Glomerular endothelial cell (primary cell): ENCODE measurements at regions not wholly inside any gene's neighbourhood (a gene's known extent, or its start where the extent isn't known, plus 50 kb on each side); places are given as distances from the start of the nearest gene placed in this dataset.

Source experiments
- DNase-seq: peaks from one replicate; pipeline ENCODE4 v3.0.0-alpha.2; 2011; ENCODE audit warnings: low read depth, low spot score; ENCODE audit errors: extremely low read depth

DNA sequence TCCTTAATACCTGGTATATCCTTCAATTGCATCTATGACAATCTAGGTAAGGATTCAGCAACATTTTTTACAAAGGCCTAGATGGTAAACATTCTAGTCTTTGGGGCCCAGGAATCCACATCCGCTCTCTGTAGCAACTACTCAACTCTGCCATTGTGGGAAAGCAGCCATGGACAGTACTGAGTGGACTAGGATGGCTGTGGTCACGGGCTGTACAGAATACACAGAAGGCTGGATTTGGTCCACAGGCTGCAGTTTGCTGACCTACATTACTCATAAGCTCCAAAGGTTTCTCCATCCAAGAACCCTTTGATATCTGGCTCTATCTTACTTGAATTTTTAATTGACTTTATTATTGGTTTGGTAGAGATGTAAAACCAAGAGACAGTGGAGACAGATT lies 418.3 kb upstream of the LRRTM1 start:
- DNase-seq, result no peak

DNA sequence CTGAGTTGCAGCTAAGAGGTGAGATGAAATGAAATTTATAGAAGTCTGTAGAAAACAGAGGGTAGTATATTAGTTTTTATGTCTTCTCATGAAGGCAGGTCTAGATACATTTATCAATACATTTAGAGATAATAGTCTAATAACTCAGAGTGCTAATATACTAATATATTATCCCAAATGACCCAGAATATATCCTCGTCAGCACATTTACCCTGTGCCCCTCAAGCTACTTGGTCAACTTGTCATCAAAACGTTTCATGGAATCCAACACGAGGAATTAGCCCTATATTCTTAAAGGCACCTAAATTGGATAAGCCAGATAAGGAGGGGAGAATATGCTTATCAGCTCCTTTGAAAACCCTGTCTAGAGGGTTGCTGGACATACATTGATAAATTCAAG lies 415.1 kb upstream of the LRRTM1 start:
- DNase-seq, result no peak

DNA sequence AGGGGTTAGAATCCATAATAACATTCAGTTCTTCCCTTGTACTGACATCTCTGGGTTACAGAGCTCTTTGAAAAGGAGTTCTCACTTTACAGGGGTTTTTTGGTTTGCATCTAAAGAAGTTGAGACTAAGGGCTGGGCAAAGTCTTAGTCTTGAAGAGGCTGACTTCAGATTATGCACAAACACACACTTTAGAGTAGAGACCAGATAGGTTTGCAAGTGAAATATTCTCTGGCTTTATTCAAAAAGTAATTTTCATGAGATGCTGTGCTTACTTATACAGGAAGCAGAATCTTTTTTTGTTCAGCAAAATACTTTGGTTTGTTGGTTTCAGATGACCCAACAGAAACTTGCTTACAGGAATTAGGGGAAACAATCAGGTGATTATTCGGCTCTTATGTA lies 410.9 kb upstream of the LRRTM1 start:
- DNase-seq, result no peak

DNA sequence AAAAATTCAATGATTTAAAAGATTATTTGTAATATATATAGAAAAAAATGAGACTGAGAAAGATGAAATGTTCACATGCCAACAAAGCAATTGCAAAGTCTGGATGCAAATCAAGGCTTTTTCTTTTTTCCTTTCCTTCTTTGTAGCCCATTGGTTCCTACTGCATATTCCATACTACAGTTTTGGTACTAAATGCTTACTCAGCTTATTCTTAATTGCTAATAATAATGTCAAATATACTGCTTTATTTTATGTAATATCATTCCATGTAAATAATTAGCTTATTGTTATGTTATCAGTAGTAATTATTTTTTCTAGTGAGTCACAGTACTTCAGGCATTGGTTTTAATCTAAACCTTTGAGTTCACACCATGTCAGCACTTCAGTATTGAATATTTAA lies 407.4 kb upstream of the LRRTM1 start:
- DNase-seq, result no peak

DNA sequence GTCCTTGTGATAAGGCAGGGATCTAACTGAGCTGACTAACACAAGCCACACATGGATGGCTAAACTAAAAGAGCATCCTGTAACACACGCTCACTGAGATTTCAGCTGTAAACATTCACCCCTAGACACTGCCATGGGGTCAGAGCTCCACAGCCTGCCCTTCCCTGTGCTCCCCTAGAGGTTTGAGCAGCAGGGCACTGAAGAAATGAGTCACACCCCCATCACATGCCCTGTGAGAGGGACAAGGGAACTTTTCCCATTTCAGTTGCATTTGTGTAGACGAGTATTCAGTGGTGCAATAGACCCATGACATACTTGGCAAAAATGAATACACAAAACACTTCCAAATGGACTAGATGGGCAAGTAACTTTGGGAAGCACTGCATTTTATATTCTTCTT lies 402.4 kb upstream of the LRRTM1 start:
- DNase-seq, result no peak

DNA sequence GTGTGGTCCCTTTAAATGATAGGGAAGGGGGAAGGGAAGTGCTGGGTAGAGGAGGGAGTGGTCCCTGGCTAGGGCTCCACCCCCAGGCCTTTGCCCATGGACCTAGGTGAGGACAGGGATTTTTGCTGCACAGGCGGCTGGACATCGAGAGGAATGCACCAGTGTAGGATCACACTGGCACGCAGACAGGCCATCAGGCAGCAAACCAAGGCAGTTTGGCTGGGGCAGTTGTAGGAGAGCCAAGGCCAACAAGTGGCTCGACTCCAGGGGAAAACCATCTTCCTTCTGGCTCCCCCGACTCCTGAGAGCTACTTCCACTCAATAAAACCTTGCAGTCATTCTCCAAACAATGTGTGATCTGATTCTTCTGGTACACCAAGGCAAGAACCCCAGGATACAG lies 402.0 kb upstream of the LRRTM1 start:
- DNase-seq, result no peak

DNA sequence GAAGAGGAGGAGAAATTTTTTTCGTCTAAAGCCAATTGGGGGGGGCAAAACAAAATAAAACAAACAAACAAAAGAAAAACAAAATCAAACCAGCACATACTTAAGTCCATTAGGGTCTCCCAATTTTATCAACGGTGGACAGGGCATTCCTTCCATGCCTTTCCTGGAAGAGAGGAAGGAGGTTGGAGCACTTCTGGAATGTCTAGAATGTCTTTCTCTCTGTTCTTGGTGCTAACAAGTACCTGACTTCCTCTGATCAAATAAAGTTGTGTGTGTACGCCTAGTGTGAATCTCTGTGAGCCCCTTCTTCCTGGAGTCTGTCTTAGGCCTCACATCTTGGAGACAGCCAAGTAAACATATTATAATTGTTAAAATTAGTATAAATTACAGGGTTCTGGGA lies 399.0 kb upstream of the LRRTM1 start:
- no peak for DNase-seq

DNA sequence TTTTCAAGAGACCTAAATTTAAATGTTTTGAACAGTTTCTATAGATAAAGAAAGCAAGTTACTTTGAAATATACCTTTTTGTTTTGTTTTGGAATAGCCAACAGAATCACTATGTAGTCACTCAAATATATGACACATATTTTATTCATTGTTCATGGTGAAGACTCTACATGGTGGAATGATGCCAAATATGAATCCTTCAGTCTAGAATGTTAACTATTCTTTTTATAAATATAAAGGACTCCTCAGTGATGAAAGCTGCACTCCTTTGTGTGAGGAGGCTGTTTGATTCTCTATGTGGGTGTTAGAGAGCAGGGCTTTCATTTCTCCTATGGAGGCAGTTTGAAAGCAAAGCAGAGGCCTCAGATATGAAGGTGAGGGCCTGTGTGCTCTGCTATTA lies 396.4 kb upstream of the LRRTM1 start:
- no peak for DNase-seq
